Right lung (tissue), 2 donors: ENCODE measurements at regions not wholly inside any gene's neighbourhood (a gene's known extent, or its start where the extent isn't known, plus 50 kb on each side); places are given as distances from the start of the nearest gene placed in this dataset.
A peak's percentile ranks its signal among the peaks of the same experiment; 100 is the strongest.

Experiments used
- DNase-seq, 2 donors: peaks; one replicate each; pipeline ENCODE4 v3.0.0-alpha.2; 2013

GRCh38 chr19:29323440-29324290, 110.7 kb upstream of the UQCRFS1 start:
- DNase-seq: no peak

- no peak for DNase-seq
Observed at GRCh38 chr19:29324291-29324680, 111.3 kb upstream of the UQCRFS1 start.

GRCh38 chr19:29324717-29325116, 111.8 kb upstream of the UQCRFS1 start:
- no peak for DNase-seq

- DNase-seq: no peak
Observed at GRCh38 chr19:29325241-29325975, 112.5 kb upstream of the UQCRFS1 start.

- no peak for DNase-seq
Observed at GRCh38 chr19:29326351-29326750, 113.4 kb upstream of the UQCRFS1 start.

GRCh38 chr19:29326849-29327840, 114.2 kb upstream of the UQCRFS1 start:
- no peak for DNase-seq

GRCh38 chr19:29328586-29328985, 115.6 kb upstream of the UQCRFS1 start:
- no peak for DNase-seq

GRCh38 chr19:29329460-29330134, 116.6 kb upstream of the UQCRFS1 start:
- peak in 1 of 2 donors; percentile 9 for DNase-seq

- DNase-seq: no peak
Observed at GRCh38 chr19:29336425-29336824, 123.5 kb upstream of the UQCRFS1 start.

- DNase-seq: no peak
Observed at GRCh38 chr19:29337029-29337428, 124.1 kb upstream of the UQCRFS1 start.

GRCh38 chr19:29338480-29338879, 125.5 kb upstream of the UQCRFS1 start:
- DNase-seq: no peak

GRCh38 chr19:29342721-29343120, 129.8 kb upstream of the UQCRFS1 start:
- no peak for DNase-seq

GRCh38 chr19:29364224-29364726, 151.3 kb upstream of the UQCRFS1 start:
- no peak for DNase-seq

GRCh38 chr19:29364999-29365398, 152.0 kb upstream of the UQCRFS1 start:
- no peak for DNase-seq

- DNase-seq: no peak
Observed at GRCh38 chr19:29365836-29366417, 153.0 kb upstream of the UQCRFS1 start.

GRCh38 chr19:29366757-29367156, 153.8 kb upstream of the UQCRFS1 start:
- no peak for DNase-seq

- no peak for DNase-seq
Observed at GRCh38 chr19:29367791-29368222, 154.9 kb upstream of the UQCRFS1 start.

GRCh38 chr19:29370276-29370675, 155.5 kb upstream of the VSTM2B start:
- no peak for DNase-seq

GRCh38 chr19:29371251-29372090, 154.3 kb upstream of the VSTM2B start:
- DNase-seq: no peak

- DNase-seq: no peak
Observed at GRCh38 chr19:29372091-29372415, 153.7 kb upstream of the VSTM2B start.
